Adipocyte (in vitro differentiated cells): ENCODE measurements at regions not wholly inside any gene's neighbourhood (a gene's known extent, or its start where the extent isn't known, plus 50 kb on each side); places are given as distances from the start of the nearest gene placed in this dataset.

ENCODE experiments used
- DNase-seq: peaks from one replicate; pipeline ENCODE4 v3.0.0-alpha.2; 2015; ENCODE audit warnings: low read depth
- H3K27me3 ChIP-seq: replicated peaks from 2 replicates; pipeline ENCODE4 v1.7.0; 2013; ENCODE audit warnings: mild to moderate bottlenecking, low read length, moderate library complexity; ENCODE audit not compliant: control insufficient read depth, insufficient read depth
- H3K36me3 ChIP-seq: 2 replicates; pipeline ENCODE4 v1.7.0; 2013; ENCODE audit warnings: low read length, mild to moderate bottlenecking, moderate library complexity; ENCODE audit not compliant: control insufficient read depth, insufficient read depth, severe bottlenecking
- H3K4me1 ChIP-seq: 2 replicates; pipeline ENCODE4 v1.7.0; 2013; ENCODE audit warnings: mild to moderate bottlenecking, low read length, moderate library complexity; ENCODE audit not compliant: control insufficient read depth, insufficient read depth
- H3K4me3 ChIP-seq: 2 replicates; pipeline ENCODE4 v1.7.0; 2013; ENCODE audit warnings: mild to moderate bottlenecking, low read length, moderate library complexity
- H3K9ac ChIP-seq: 2 replicates; pipeline ENCODE4 v1.7.0; 2013; ENCODE audit warnings: mild to moderate bottlenecking, low read length, moderate library complexity
- H3K9me3 ChIP-seq: 2 replicates; pipeline ENCODE4 v1.7.0; 2013; ENCODE audit warnings: mild to moderate bottlenecking, low read length, moderate library complexity; ENCODE audit not compliant: control insufficient read depth

DNA sequence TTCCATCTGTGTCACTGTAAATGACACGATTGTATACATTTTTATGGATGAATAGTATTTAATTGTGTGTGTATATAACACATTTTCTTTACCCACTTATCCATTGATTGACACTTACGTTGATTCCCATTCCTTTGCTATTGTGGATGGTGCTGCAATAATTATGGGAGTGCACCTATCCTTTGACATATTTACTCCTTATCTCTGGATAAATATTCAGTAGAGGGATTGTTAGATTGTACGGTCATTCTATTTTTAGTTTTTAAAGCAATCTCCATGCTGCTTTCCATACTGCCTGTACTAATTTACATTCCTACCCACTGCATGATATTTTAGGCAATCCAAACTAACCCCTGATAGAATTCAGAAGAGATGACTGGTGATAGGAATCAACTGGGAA is 980.1 kb downstream of the FSTL5 start:
- no peaks in the 10 kb centered on the region for H3K36me3 ChIP-seq
- H3K4me1 ChIP-seq: no peaks in the 10 kb centered on the region
- H3K9ac ChIP-seq: no peak overlapping the region
- DNase-seq: no peak
- no peak overlapping the region for H3K4me3 ChIP-seq
- H3K9me3 ChIP-seq: no peaks in the 10 kb centered on the region
- H3K27me3 ChIP-seq: no peaks in the 10 kb centered on the region

DNA sequence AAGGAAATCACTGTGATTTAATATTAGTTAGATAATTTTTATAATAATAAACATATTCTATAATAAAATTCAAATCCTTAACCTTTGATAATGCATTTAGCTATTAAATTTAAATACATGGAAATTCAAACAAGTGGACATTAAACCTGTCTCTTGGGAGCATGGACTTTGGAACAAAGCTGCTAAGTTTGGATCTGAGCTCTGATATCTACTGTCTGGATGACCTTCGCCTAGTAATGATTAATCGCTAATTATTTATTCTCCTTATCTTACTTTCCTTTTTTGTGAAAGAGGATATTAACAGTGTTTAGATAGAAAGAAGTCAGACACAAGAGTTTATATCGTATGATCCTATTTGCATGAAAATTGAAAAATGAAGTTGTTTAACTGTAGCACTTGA is 980.9 kb downstream of the FSTL5 start:
- Histone ChIP-seq H3K9ac (no peak overlapping the region), H3K4me1 (no peaks in the 10 kb centered on the region), H3K36me3 (no peaks in the 10 kb centered on the region), H3K9me3 (no peaks in the 10 kb centered on the region), H3K4me3 (no peak overlapping the region), H3K27me3 (no peaks in the 10 kb centered on the region)
- no peak for DNase-seq

DNA sequence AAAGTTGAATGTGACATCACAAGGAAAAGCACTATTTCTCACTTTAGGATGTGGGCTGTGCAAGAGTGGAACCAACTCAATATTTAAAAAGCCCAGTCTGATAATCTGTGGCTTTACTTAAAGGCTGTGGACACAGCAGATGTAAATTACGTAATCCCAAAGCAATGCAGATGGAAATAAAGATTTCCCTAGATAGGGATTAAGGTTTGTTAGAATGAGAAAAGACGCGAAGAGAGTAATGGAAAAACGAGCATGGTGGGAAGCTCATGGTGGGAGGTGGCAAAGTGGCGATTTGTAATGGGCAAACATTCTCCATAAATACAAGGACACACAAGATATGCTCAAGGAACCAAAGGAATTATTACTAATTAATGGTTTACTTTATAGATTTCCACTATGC is 985.5 kb downstream of the FSTL5 start:
- Histone ChIP-seq H3K27me3 (no peaks in the 10 kb centered on the region), H3K36me3 (no peaks in the 10 kb centered on the region), H3K9me3 (no peaks in the 10 kb centered on the region), H3K4me3 (no peak overlapping the region), H3K9ac (no peak overlapping the region), H3K4me1 (no peaks in the 10 kb centered on the region)
- DNase-seq: no peak

DNA sequence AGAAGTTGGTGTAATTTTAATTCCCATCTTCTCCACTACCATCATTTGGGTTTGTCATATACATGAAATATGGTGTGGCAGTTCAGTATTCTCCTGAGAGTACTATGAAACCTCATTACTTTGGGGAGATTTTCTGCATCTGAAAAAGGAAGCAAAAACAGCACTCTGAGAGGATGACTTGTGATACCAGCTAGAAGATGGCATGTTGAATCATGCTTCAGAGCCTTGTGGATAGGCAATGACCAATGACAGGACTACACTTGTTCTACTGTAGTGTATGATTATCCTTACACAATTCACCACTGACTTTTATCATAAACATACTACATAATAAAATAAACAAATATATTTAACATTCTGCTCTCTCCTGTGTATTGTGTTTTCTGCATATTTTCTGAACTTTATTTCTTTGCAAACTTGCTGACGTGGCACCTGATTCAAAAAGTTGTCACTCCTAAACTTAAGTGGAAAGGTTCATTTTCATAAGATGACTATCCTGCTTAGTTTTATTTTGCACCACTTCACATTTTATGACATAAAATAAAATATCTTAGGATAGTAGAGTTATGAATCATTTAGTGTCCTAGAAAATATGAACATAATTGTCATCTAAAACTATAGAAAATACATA is 991.3 kb downstream of the FSTL5 start:
- H3K4me3 ChIP-seq: no peak overlapping the region
- H3K27me3 ChIP-seq: no peaks in the 10 kb centered on the region
- H3K9me3 ChIP-seq: no peaks in the 10 kb centered on the region
- no peak for DNase-seq
- H3K36me3 ChIP-seq: no peaks in the 10 kb centered on the region
- H3K4me1 ChIP-seq: no peaks in the 10 kb centered on the region
- no peak overlapping the region for H3K9ac ChIP-seq

DNA sequence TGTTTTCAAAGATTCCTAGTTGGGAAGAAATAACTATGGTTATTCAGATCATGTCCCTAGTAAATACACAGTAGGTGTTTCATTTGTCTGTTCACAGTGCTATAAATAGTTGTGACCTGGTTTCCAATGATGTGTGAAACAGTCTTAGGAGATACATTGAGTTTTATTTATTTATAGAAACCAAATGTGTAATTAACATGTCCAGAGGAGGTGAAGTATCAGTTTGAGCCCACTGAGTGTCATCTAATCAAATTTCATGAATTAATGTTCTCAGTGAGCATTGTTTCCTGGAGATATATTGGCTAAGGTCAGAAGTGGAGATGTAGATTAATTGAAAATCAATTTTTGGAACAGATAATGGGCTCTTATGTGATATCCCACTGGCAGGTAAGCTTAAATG is 996.3 kb downstream of the FSTL5 start:
- no peak for DNase-seq
- no peaks in the 10 kb centered on the region for H3K9me3 ChIP-seq
- H3K4me1 ChIP-seq: no peaks in the 10 kb centered on the region
- H3K27me3 ChIP-seq: no peaks in the 10 kb centered on the region
- H3K4me3 ChIP-seq: no peak overlapping the region
- no peak overlapping the region for H3K9ac ChIP-seq
- no peaks in the 10 kb centered on the region for H3K36me3 ChIP-seq

DNA sequence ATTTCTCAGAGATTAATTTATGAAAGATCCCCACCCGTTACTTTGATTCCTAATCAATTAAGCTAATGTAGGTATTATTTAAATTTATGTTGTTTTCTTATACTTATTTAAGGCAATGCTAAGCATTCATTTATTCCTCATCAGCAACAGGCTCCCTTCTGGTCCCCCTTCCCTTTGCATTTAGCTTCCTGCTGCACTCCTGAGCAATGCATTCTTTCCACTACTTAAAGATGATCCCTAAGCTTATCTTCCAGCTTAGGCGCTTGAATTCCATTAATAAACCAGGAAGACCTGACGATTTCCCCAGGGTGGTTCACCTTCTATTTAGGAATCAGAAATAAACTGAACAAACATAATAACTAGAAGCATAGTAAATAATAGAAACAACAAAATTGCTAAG is 1003.1 kb downstream of the FSTL5 start:
- no peaks in the 10 kb centered on the region for H3K9me3 ChIP-seq
- no peak overlapping the region for H3K4me3 ChIP-seq
- DNase-seq: no peak
- no peaks in the 10 kb centered on the region for H3K36me3 ChIP-seq
- no peaks in the 10 kb centered on the region for H3K27me3 ChIP-seq
- no peak overlapping the region for H3K9ac ChIP-seq
- no peaks in the 10 kb centered on the region for H3K4me1 ChIP-seq

DNA sequence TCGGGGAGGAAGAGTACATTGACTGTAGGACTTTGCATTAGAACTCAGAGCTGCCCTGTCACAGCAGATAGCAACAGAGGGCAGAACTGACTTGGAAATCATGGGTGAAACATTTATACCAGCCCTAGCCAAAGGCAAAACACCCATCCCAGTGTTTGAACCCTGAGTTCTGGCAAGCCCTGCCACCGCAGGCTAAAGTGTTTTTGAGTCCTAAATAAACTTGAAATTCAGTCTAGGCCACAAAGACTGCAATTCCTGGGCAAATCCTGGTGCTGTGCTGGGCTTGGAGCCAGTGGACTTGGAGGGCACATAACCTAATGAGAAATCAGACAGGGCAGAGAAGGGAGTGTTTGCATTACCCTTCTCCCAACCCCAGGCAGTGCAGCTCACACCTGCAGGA is 1015.7 kb downstream of the FSTL5 start:
- Histone ChIP-seq H3K4me3 (no peak overlapping the region), H3K4me1 (no peaks in the 10 kb centered on the region), H3K9me3 (peaks cover 5% of the 10 kb centered on the region), H3K9ac (no peak overlapping the region), H3K27me3 (no peaks in the 10 kb centered on the region), H3K36me3 (no peaks in the 10 kb centered on the region)
- DNase-seq: no peak

DNA sequence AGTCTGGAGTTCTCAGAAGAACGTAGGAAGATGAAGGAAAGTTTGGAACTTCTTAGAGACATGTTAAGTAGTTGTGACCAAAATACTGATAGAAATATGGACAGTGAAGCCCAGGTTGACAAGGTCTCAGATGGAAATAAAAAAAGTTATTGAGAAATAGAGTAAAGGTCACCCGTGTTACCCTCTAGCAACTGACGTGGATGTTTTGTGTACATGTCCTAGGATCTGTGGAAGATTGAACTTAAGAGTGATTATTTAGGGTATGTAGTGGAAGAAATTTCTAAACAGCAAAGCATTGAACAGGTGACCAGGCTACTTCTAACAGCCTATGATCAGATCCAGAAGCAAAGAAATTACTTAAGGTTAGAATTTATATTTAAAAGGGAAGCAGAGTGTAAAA is 1020.4 kb downstream of the FSTL5 start:
- DNase-seq: no peak
- H3K9ac ChIP-seq: no peak overlapping the region
- peaks cover 8% of the 10 kb centered on the region for H3K9me3 ChIP-seq
- no peaks in the 10 kb centered on the region for H3K36me3 ChIP-seq
- no peaks in the 10 kb centered on the region for H3K4me1 ChIP-seq
- H3K27me3 ChIP-seq: no peaks in the 10 kb centered on the region
- no peak overlapping the region for H3K4me3 ChIP-seq

DNA sequence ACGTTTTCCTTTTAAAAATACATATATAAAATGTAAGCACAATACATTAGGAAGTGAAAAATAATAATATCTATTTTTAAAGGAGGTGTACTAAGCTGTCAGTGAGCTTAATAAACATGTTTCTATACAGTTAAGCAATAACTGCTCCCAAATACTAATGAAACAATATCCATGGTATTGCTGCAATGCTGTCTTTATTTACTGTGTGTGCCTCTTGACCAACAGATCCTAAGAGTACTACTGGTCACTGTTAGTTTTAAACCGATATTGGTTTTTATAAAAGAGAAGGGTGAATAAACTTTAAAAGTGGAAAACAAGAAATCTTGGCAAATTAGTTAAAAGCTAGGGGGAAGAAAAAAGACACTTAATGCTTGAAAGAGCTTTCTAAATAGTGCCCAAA is 1029.0 kb downstream of the FSTL5 start:
- H3K4me1 ChIP-seq: no peaks in the 10 kb centered on the region
- no peak overlapping the region for H3K9ac ChIP-seq
- H3K4me3 ChIP-seq: no peak overlapping the region
- DNase-seq: no peak
- no peaks in the 10 kb centered on the region for H3K36me3 ChIP-seq
- H3K9me3 ChIP-seq: peaks cover 12% of the 10 kb centered on the region
- no peaks in the 10 kb centered on the region for H3K27me3 ChIP-seq

DNA sequence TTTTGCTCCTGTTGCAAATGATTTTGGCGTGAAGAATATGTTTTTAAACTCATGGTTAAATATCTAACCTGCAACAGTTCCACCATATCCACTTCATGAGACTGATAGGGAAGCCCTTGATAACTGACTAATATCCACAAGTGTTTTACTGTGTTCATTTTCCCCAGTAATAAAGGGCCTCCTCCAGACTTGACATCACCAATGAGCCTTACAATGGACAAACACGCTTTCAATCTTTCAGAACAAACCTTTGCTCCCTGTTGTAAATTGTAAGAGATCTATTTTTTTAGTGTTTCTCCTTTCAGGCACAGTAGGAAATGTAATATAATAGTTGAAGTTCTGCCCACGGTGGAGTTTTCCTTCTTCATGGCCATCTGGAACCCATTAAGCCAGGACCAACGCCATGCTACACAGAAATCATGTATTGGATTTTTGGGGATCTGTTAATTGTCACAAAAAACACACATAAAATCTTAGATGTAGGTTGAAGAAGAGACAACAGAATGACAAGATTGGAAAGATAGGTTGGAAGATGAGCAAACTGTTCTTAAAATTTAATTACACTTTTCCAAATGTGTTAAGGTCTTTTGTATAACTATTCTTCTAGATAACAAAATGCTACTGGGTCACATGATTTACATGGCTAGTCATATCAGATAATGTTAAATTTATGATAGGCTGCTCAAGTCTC is 1030.1 kb downstream of the FSTL5 start:
- Histone ChIP-seq H3K4me1 (no peaks in the 10 kb centered on the region), H3K9ac (no peak overlapping the region), H3K4me3 (no peak overlapping the region), H3K36me3 (no peaks in the 10 kb centered on the region), H3K27me3 (no peaks in the 10 kb centered on the region), H3K9me3 (peaks cover 12% of the 10 kb centered on the region)
- DNase-seq: no peak

DNA sequence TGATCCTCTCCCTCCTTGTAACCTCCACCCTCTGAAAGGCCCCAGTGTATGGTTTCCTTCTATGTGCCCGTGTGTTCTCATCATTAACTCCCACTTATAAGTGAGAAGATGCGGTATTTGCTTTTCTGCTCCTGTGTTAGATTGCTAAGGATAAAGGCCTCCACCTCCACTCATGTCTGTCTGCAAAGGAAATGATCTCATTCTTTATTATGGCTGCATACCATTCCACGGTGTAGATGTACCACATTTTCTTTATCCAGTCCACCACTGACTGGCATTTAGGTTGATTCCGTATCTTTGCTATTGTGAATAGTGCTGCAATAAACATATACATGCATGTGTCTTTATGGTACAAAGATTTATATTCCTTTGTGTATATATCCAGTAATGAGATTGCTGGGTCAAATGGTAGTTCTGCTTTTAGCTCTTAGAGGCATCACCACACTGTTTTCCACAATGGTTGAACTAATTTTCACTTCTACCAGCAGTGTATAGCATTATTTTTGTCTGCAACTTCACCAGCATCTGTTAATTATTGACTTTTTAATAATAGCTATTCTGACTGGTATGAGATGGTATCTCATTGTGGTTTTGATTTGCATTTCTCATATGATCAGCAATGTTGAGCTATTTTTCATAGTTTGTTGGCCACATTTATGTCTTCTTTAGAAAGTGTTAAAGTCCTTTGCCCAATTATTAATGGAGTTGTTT is 1030.9 kb downstream of the FSTL5 start:
- Histone ChIP-seq H3K4me3 (no peak overlapping the region), H3K9ac (no peak overlapping the region), H3K27me3 (no peaks in the 10 kb centered on the region), H3K9me3 (peaks cover 5% of the 10 kb centered on the region), H3K4me1 (no peaks in the 10 kb centered on the region), H3K36me3 (no peaks in the 10 kb centered on the region)
- DNase-seq: no peak
